ENCODE measurements at regions not wholly inside any gene's neighbourhood (a gene's known extent, or its start where the extent isn't known, plus 50 kb on each side); places are given as distances from the start of the nearest gene placed in this dataset.

DNA sequence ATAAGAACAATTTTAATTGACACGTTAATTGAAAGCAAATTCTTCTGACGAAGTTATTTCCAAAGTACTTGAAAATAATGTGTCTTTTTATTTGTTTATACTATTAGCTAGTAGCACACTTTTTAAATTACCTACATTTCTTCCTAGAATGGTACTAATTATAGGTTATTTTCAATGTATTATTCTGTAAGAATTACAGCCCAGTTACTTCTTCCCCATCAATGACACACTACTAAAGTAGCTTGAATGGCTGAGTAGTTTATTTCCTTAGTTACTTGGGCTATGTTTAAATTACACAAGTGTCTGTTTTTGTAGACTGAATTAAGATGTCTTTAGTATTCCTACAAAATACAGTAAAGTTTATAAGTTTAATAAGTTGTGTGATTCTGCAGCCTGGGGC lies 217.6 kb upstream of the IL12A start:
- TF ChIP-seq POLR2A (IDR thresholded peaks at IDR 0.05), result no peak
- TF ChIP-seq, protein P1, sequence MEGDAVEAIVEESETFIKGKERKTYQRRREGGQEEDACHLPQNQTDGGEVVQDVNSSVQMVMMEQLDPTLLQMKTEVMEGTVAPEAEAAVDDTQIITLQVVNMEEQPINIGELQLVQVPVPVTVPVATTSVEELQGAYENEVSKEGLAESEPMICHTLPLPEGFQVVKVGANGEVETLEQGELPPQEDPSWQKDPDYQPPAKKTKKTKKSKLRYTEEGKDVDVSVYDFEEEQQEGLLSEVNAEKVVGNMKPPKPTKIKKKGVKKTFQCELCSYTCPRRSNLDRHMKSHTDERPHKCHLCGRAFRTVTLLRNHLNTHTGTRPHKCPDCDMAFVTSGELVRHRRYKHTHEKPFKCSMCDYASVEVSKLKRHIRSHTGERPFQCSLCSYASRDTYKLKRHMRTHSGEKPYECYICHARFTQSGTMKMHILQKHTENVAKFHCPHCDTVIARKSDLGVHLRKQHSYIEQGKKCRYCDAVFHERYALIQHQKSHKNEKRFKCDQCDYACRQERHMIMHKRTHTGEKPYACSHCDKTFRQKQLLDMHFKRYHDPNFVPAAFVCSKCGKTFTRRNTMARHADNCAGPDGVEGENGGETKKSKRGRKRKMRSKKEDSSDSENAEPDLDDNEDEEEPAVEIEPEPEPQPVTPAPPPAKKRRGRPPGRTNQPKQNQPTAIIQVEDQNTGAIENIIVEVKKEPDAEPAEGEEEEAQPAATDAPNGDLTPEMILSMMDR (IDR thresholded peaks at IDR 0.05), result no peak
